RWPE1 (cell line): ENCODE measurements at regions not wholly inside any gene's neighbourhood (a gene's known extent, or its start where the extent isn't known, plus 50 kb on each side); places are given as distances from the start of the nearest gene placed in this dataset.

Source experiments
- CTCF ChIA-PET: fragments of 350-600 bp; sonication (Branson Sonifier 250); formaldehyde crosslinking; extraction: SDS; loops from one replicate; lab custom pipeline; 2021; lab: Yijun Ruan, JAX
- POLR2A ChIA-PET: fragments of 400-600 bp; formaldehyde crosslinking; extraction: SDS; loops from one replicate; lab custom pipeline; 2020; ENCODE audit warnings: antibody characterized with exemption; ENCODE audit not compliant: low non-redundant PET; lab: Yijun Ruan, JAX
- DNase-seq: peaks from one replicate; pipeline ENCODE4 v3.0.0; 2012; ENCODE audit warnings: low spot score
- H3K27ac ChIP-seq: fragments of 450-650 bp; 2 replicates; pipeline ENCODE4 v1.5.1; 2017
- CTCF ChIP-seq: fragments of 450-650 bp; conservative IDR thresholded peaks from 2 replicates; pipeline ENCODE4 v1.5.1; 2017; ENCODE audit warnings: low read depth, mild to moderate bottlenecking

- no peak for TF ChIP-seq CTCF
- CTCF ChIA-PET: no interaction called here
- no peak overlapping the region for H3K27ac ChIP-seq
- POLR2A ChIA-PET: no interaction called here
- DNase-seq: peak; percentile 45
These were observed 838.0 kb downstream of the DHX35 start for GRCh38 chr20:39800111-39800510.

GRCh38 chr20:39799366-39799965 is 837.3 kb downstream of the DHX35 start:
- CTCF ChIA-PET: no interaction called here
- no peak overlapping the region for H3K27ac ChIP-seq
- no peak for DNase-seq
- POLR2A ChIA-PET: no interaction called here
- no peak for TF ChIP-seq CTCF

GRCh38 chr20:39795401-39796272 is 833.5 kb downstream of the DHX35 start:
- CTCF ChIA-PET: interaction anchor here (0.5 kb wide), 1 partner anchor 79 kb away, joined by 3 read pairs; no protein-coding TSS in a partner anchor
- TF ChIP-seq CTCF: no peak
- peak; percentile 17 for DNase-seq
- POLR2A ChIA-PET: no interaction called here
- H3K27ac ChIP-seq: no peak overlapping the region

- no peak for TF ChIP-seq CTCF
- ChIA-PET POLR2A (no interaction called here), CTCF (interaction anchor here (1.4 kb wide), 1 partner anchor 528 kb away, joined by 5 read pairs; no protein-coding TSS in a partner anchor)
- no peak for DNase-seq
- no peak overlapping the region for H3K27ac ChIP-seq
These were observed 830.2 kb downstream of the DHX35 start for GRCh38 chr20:39792334-39792733.

- TF ChIP-seq CTCF: no peak
- POLR2A ChIA-PET: no interaction called here
- CTCF ChIA-PET: no interaction called here
- DNase-seq: no peak
- no peak overlapping the region for H3K27ac ChIP-seq
These were observed 827.3 kb downstream of the DHX35 start for GRCh38 chr20:39789411-39789810.

- CTCF ChIA-PET: interaction anchor here (0.6 kb wide), 1 partner anchor 904 kb away, joined by 3 read pairs; no protein-coding TSS in a partner anchor
These were observed 823.2 kb downstream of the DHX35 start for GRCh38 chr20:39785252-39785917.

More at GRCh38 chr20:39785252-39785917, 823.2 kb downstream of the DHX35 start:
- DNase-seq: no peak
- POLR2A ChIA-PET: no interaction called here
- no peak overlapping the region for H3K27ac ChIP-seq
- TF ChIP-seq CTCF: no peak
